Activated CD4-positive, alpha-beta T cell treated with anti-CD3 and anti-CD28 coated beads, Interleukin-10, Interleukin-2, amounts not matched to agents 100 ng/mL and 50 ng/mL, durations not matched to agents 16 hours and 8 hours (primary cell): ENCODE measurements at regions not wholly inside any gene's neighbourhood (a gene's known extent, or its start where the extent isn't known, plus 50 kb on each side); places are given as distances from the start of the nearest gene placed in this dataset.
"Not testable (repeated sequence)": the region's sequence is repeated elsewhere in the genome, so short reads cannot be mapped to it uniquely, and the experiment has no call there.

ENCODE experiments used
- DNase-seq: peaks from one replicate; pipeline ENCODE4 v3.0.0-alpha.2; 2020

DNA sequence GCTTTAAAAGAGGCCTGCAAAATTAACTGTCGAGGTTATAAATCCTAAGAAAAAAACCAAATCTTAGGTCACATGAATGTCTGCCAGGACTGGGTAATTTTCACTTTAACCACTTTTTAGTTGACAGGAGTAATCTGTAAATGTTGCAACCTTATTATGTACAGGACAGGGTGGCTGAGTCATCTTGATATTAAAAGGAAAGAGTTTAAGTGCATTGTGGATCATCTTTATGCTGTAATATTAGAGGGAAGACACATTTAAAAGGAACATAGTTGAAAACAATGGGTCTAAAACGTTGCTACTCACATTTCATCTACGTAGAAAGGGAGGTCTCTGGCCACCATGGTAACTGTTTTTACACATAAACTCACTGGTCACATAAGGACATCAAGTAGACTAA is 115.5 kb downstream of the LSMEM1 start:
- DNase-seq: no peak

DNA sequence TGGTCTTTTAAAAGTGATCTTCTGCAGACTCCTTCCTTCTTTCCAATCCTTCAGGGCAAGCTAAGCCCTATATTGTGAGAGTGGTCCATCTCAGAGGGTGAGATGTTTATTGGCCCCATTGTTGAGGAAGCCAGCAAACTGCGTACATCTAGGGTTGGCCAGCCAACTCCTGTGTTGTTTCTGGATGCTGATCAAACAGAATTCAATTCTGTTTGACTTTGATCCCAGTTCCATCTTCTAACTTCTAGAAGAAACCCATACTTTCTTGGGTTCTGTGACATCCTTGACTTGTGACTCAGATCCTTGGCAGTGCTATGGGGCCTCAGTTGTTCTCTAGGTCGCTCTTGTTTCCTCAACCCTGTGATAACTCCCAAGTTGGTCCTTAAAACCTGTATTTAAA is 116.2 kb downstream of the LSMEM1 start:
- DNase-seq: no peak

DNA sequence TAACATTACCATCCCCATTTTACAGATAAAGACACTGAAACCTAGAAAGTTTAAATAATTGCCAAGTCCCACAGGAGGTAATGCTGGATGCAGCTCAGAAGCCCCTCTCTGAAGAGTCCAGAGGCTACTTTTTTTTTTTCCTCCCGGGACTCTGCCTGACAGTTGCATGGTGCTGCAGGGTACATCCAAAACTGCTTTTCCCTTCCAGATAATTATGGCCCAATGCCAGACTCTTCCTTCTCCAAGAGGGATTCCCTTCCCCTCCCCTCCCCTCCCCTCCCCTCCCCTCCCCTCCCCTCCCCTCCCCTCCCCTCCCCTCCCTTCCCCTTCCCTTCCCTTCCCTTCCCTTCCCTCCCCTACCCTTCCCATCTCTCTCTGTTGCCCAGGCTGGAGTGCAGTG is 122.9 kb downstream of the LSMEM1 start:
- no peak for DNase-seq

DNA sequence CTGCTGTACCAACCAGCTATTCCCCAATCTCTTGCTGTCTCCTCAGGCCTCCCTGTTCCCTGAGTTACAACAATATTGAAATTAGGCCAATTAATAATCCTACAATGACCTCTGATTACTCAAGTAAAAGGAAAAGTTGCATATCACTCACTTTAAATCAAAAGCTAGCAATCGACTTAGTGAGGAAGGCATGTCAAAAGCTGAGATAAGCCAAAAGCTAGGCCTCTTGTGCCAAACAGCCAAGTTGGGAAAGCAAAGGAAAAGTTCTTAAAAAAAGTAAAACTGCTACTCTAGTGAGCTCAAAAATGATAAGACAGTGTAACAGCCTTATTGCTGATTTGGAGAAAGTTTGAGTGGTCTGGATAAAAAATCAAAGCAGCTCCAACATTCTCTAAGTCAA is 129.8 kb downstream of the LSMEM1 start:
- no peak for DNase-seq

DNA sequence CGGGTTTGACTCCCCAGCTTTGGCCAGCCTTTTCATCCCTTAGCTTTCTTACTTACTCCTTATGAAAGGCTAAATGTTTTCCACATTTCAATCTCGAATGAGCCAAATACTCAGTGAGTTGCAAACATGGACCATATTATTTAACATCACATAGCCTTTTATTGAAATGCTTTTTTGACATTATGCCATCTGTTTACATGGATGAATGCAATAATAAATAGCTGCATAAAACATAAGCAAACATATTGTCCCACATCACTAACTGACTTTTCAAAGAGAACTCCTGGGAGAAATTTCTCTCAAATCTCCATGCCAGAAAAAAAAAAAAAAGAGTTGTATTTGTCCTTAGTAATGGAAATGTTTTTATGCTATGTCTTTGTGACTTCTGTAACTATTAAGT is 134.9 kb downstream of the LSMEM1 start:
- DNase-seq: no peak

DNA sequence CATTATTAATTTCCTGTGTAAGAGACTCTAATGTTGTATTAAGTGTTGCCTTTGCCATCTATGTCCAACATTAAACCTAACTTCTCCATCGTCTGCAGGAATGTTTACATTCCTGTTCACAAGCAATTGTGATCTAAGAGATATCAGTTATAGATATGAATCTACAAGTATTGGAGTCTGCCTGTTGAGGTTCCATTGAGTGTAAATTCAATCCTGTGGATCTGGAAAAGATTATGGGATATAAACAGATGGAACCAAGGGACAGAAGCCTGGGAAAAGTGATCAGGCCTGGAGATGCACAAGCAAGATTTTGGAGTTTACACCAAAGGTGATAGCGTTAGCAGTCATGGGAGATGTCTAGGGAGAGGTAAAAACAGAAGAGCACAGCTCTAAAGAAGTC is 135.5 kb downstream of the LSMEM1 start:
- DNase-seq: no peak

DNA sequence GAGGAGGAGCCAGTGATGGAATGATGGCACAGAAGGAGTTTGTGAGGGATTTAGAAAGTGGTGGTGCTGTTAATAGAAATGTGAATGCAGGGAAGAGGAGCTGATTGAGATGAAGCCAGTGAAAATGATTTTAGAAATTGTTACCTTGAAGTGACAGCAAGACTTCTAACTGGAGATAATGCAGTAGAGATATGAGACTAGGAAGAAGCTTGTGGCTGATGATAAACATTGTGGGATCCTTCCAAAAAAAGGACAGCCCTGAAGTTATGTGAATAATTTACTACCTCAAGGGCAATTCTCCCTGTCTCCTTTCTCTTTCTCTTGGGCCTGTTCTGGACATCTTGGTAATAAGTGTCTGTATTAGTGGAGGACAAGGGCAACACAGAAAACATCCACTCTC is 138.6 kb downstream of the LSMEM1 start:
- no peak for DNase-seq

DNA sequence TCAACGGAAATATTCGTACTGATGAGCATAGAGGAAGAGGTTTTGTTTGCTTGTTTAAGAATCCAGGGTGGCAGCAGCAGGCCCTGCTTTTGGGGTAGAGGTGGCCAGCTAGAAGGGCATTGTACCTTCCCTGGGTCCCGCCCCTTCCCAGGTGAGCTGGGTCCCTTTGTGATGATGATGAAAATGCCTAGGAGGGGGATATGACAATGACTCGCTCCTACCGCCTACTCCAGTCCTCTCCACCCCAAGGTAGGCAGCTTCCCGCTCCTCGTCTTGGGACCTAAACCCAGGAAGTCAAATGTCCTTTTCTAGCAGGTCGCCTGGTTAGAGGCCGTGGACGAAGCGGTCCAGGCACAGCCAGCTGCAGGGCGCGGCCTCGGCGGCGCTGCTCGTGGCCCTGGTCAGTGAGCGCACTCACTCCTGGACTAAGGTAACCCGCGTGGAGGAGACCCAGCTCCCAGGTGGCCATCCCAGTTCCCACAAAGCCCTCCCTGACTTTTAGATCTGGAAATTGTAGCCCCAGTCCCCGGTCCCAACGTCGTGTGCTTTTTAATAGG is 141.4 kb downstream of the LSMEM1 start:
- no peak for DNase-seq

DNA sequence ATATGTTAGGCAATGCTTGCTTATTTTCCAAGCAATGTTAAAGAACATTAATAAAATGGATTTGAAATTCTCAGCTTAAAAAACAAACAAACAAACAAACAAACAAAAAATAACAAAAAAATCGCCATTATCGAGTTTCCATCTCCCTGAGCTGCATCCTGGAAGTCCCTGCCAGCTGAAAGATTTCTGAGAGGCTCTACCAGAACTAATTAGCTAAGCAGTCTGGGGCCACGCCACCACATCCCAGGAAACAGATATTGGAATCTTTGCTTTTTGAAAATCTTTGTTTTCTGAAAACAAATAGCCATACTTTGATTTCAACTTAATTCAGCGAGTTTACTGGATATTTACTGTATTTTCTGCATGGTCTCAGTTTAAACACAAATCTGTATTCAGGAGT is 143.6 kb downstream of the LSMEM1 start:
- DNase-seq: no peak

DNA sequence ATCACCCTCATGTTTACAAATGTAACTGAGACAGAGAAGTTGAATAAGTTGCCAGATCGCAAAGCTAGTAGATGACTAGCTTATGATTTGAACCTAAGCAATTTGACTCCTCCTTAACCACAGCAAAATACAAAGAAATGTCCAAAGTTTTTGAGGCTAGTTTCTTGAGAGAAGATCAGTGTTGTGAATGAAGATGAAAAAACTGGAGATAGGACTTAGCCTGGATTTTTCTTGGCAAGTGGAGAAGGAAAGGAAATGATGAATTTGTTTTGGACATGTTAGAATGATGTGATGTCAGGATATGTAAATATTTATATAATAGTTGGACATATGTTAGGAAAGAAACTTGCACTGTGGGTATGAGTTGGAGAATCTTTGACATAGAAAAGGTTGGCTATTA is 149.8 kb downstream of the LSMEM1 start:
- no peak for DNase-seq

DNA sequence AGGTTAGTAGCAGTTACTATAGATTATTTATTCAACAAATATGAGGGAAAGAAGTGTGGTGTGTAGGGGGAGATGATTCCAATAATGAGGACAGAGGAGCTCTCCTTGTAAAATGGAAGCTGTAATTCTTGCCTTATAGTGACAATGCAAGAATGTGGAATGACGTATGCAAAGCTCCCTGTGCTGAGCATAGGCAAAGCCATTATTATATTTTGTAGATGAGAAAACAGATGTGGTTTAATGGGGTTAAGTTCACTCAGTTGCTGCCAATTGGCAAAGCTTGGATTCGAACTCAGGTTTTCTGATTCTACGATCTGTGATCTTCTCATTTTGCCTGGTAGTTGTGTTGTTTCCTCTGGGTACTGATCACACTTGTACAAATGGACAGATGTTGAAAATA is 153.3 kb downstream of the LSMEM1 start:
- no peak for DNase-seq

DNA sequence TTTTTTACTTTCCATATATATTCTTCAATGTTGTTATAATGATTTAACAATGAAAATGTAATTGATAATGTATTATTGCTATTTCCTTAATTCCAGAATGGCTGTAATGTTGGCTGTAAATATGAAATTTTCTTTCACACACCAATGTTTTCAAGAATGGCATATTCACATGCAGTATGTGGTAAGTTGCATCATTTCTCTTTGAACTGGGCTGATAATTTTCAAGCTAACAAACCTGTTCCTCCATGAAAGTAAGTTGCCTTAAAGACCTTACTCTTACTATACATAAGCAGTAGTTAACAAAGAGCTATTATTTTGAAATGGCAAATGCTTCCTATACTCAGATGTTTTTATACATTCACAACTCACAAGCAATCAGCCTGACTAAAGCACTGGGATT is 154.5 kb downstream of the TMEM168 start:
- DNase-seq: no peak

DNA sequence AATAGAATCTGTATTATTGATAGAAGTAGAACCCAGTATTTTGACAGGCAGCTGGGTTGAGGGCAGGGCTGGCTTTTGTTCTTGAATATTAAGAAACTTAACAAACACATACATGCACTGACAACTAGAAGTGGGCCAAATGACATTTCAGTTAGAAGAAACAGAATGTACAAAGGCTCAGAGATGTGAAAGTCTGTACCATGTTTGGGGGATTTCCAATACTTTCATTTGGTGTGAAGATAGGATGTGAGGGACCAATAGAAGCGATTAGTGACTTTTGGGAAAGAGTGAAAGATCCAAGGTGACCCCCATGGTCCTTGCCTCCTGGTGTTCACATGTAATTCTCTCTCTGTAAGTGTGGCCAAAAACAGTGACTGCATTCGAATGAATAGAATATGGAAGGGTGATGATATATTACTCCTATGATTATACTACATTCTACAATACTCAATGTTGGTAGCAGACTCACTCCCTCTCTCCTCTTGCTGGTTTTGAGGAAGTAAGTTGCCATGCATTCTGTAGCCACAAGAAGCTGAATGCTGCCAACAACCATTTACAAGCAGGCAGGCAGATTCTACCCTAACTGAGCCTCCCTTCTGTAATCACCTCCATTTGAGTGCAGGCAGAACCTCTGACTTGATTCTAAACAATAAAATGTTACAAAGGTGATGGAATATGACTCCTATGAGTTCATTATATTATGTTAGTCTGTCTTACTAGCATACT is 151.4 kb downstream of the TMEM168 start:
- DNase-seq: no peak

DNA sequence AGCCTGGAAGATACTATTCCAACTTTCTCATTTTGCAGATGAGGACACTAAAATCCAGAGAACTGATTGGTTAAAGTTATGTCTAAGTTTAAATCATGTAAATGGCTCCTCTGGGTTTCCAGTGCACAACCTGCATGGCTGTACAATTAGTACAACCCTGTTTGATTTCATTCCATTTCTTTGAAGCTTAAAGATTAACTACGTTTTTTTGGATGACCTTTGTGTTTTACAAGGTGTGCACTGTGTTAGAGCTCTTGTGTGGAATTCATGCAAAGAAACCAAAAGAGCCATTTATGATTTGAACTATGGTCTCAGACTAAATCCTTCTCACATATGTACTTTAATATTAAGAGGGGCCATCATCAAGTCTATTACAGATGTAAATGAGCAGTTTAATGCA is 149.5 kb downstream of the TMEM168 start:
- no peak for DNase-seq

DNA sequence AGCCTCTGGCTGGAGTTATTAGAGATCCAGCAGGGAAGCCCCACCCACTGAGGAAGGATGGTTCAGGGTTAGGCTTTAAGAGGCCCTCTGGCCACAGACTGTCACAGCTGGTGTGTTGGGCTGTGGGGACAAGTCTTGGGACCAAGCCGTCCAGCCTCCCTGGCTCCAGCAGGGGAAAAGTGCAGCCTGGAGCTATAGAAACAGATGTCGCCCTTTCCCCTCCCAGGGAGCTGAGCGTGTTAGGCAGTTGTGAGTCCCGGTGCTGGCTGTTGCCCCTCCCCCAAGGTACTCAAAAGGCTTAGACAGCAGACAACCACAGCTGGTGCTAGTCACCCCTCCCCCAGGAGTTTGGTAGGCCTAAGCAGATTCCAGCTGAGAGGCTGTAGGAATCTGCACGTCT is 143.4 kb downstream of the TMEM168 start:
- no peak for DNase-seq

DNA sequence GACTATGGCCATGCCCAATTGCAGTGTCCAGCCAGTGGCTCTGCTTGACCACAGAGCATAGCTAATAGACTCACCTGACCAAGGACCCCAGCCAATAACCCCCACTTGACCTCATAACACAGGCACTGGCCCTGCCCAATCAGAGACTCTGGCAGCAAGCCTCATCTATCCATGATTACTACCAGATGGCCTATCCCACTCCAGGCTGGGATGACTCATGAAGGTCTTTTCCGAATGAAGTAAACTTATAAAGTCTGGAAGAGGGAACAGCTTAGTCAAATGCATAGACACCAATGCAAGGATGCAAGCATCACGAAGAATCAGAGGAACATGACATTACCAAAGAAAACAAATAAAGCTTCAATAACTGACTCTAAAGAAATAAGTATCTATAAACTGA is 141.4 kb downstream of the TMEM168 start:
- DNase-seq: no peak

DNA sequence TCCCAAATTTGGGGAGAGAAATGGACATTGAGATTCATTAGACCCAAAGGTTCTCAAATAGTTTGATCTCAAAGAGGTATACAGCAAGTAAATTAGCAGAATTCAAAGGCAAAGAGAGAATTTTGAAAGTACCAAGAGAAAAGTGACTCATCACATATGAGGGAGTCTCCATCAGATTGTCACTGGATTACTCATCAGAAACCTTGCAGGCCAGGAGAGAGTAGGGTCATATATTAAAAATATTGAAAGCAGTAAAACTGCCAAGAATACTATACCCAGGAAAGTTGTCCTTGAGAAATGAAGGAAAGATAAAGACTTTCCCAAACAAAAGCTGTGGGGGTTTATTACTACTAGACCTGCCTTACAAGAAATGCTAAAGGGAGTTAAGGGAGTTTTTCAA is 140.6 kb downstream of the TMEM168 start:
- DNase-seq: no peak

DNA sequence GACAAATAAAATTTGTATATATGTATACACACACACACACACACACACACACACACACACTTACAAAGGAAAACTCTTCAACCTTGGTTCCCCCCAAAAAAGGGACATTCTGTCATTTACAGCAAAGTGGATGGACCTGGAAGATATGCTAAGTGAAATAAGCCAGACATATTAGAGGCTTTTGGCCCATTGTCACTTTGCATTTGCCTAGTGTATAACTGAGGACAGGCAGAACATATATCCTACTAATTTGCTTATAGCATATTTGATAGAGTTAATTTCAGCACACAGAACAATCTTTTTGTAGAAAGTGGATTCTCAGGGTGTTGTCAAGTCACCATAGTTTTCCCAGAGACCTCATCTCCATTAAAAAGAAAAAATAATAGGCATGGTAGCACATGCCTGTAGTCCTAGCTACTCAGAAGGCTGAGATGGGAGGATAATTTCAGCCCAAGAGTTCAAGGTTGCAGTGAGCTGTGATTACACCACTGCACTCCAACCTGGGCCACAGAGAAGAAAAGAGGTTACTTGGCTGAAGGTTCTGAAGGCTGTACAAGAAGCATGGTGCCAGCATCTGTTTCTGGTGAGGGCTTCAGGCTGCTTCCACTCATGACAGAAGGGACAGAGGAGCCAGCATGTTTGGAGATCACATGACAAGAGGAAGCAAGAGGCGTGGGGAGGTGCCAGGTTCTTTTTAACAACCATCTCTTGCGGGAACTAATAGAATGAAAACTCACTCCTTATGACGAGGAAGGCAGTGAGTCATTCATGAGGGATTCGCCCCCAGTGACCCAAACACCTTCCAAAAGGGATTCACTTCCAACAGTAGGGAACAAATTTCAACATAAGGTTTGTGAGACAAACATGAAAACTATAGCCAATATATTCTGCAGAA is 135.6 kb downstream of the TMEM168 start:
- DNase-seq: no peak

DNA sequence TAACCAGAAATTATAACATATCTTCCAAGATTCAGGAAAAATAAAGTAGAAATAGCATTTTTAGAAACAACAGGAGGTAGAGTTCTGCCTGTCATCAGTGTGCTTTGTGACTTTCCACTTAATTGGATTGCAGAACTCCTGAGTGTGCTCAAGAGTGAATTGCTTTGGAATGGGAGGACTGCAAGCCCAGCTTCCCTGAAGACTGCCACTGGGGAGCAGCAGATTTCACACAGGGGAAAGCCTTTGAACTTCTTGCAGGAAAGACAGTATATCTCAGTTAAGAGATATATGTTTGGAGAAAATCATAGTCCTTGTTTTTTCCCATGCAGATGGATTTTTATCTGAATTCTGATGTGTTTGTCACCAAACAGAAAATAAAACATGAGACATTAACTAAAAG is 124.5 kb downstream of the TMEM168 start:
- no peak for DNase-seq

DNA sequence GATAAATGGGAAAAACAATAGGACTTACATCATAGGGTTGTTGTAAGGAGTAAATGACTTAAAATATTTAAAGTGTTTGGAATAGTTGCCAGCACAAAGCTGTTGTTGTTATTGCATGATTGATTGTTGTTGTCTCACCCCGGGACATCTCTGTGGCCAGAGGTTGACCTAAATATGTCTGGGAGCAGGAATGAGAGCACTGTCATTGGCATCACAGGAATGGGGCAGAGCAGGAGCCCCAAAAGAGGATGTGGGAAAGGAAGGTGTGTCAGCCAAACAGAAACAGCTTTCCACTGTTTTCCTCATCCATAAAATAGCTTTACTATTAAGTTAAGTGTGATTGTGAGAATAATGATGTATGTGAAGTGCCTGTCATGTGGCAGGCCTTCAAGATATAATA is 121.6 kb downstream of the TMEM168 start:
- DNase-seq: no peak

DNA sequence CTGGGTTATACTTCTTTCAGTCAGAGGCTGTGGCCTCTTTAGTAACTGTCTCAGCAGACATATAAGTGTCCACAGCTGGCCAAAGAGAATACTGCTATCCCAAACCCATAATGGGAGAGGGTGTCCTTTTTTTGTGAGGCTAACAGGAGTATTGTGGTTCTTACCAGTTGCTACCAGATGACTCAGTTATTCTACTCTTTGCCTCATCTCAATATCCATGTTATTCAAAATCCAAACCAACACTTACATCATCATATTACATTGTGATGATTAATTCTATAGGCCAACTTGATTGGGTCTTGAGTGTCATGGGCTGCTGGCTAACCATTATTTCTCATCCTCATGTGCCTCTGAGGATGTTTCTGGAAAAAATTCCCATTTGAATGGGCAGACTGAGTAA is 120.9 kb downstream of the TMEM168 start:
- DNase-seq: no peak

DNA sequence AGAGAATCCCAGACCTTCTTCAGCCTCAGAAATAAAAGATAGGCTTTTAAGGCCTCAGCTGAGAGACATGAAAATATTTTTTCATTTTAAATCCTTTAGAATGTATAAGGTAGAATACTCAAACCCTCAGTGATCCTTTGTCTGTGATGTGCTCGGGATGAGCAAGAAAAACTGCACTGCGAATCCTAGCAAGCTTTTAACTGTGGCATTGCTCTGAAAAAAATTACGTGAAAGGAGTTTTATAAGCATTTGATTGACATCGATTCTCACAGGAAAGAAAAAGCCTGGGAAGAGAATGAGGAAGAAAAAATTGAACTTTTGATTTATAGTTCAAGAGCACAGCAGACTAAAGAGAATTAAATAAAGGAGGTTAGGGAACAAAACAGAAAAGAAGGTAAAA is 120.0 kb downstream of the TMEM168 start:
- DNase-seq: no peak

DNA sequence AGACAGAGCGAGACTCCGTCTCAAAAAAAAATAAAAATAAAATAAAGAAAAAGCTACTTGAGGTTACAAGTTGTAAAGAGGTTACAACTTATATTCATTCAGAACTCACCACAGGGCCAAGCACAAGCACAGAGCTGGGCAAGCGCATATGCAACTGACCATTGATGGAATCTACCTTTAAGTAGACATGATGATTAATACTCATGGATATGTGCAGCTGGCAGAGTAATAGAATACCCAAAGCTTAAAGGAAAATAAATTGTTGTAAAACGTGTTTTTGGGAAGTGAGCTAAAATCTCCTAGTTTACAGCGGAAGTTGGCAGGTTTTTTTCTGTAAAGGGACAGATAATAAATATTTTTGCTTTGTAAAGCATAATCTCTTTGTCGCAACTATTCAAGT is 111.6 kb downstream of the TMEM168 start:
- DNase-seq: no peak

DNA sequence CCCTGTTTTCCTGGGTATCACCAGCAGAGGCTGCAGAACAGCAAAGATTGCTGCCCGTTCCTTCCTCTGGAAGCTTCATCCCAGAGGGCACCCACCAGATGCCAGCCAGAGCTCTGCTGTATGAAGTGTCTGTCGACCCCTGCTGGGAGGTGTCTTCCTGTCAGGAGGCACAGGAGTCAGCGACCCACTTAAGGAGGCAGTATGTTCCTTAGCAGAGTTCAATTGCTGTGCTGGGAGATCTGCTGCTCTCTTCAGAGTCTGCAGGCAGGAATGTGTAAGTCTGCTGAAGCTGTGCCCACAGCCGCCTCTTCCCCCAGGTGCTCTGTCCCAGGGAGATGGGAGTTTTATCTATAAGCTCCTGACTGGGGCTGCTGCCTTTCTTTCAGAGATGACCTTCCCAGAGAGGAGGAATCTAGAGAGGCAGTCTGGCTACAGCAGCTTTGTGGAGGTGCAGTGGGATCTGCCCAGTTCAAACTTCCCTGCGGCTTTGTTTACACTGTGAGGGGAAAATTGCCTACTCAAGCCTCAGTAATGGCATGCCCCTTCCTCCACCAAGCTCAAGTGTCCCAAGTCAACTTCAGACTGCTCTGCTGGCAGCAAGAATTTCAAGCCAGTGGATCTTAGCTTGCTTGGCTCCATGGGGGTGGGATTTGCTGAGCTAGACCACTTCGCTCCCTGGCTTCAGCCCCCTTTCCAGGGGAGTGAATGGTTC is 100.6 kb downstream of the TMEM168 start:
- DNase-seq: not testable (repeated sequence)
